Left colon (tissue), 2 donors: ENCODE measurements at regions not wholly inside any gene's neighbourhood (a gene's known extent, or its start where the extent isn't known, plus 50 kb on each side); places are given as distances from the start of the nearest gene placed in this dataset.
"Not testable (repeated sequence)": the region's sequence is repeated elsewhere in the genome, so short reads cannot be mapped to it uniquely, and the experiment has no call there.

ENCODE experiments used
- ATAC-seq: fragments of 200-7000 bp; cut with Tn5 transposase; one replicate; pipeline ENCODE4 v1.9.1; 2020; ENCODE audit warnings: mild to moderate bottlenecking, moderate library complexity
- DNase-seq, 2 donors: peaks; one replicate each; pipeline ENCODE4 v3.0.0-alpha.2; 2020
- intact Hi-C, 2 donors: fragments of 100-400 bp; cut with DNase I in 1 of 2; cut with micrococcal nuclease in 1 of 2; formaldehyde crosslinking; loops; one replicate each; pipeline versions ENCODE4 v1.11.2 to v1.14.0; 2022; cut with DNase I, micrococcal nuclease
- donor health status: DM: no; HTN: no; CAD: no.
- donor health status: DM: yes; HTN: yes; CAD: no.

GRCh38 chr9:136598390-136599073 is 52.7 kb upstream of the NOTCH1 start:
- intact Hi-C loops, ATAC-seq, DNase-seq: not testable (repeated sequence)

- no peak for ATAC-seq
- intact Hi-C loops, result no loop called here
- DNase-seq, result no peak
Measured at GRCh38 chr9:136597965-136598364, 52.1 kb upstream of the NOTCH1 start.

DNA sequence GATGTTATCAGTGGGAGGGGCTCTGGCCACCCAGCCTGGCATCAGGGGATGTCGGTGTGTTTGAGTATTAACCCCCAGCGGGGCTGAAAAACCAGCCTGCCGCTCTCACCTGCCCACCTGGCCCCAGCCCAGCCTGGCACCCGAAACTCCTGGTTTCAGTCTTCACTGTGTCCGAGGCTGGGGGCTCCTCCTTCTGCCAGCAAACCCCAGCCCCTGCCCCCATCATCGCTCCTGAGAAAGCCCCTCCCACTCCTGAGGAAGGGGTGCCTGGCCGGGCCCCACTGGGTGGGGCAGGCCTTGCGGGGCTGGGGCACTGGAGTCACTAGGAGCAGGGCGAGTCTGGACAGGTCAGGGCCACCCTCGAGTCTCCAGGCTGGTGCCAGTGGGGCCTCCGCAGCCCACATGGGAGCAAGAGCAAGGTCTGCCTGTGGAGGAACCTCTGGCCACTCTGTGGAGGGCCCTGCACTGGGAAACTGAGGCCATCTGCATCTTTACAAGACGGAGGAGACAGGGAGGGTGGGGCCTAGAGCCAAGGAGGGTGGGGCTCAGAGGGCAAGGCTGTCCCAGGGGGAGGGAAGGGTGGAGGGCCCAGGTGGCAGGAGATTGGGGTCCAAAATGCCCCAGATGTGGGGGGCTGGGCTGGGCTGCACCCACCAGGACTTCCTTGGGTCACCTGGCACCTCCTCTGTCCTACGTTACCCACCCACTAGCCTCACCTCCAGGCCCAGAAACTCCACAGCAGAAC is 51.5 kb upstream of the NOTCH1 start:
- DNase-seq, result no peak
- peak; percentile 46 for ATAC-seq
- intact Hi-C loops, result no loop called here

DNA sequence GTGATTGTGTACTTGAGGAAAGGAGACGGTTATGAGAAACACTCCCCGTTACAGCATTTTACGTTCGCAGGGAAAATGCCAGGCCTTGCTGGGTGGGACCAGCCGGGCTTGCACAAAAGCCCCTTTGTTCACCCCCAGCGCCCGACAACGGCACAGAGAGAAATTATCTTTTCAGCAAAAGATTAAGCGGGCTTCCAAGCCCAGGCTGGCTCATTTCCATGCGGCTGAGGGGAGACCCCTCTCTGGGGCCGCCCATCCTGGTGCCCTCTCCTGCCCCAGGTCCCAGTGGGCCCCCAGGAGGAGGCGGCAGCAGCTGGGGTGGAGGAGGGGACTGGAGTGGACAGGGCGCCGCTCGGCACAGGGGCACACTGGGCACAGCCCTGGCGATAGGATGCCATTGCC is 50.8 kb upstream of the NOTCH1 start:
- ATAC-seq, result peak; percentile 50
- DNase-seq, result no peak
- intact Hi-C loops, result no loop called here

DNA sequence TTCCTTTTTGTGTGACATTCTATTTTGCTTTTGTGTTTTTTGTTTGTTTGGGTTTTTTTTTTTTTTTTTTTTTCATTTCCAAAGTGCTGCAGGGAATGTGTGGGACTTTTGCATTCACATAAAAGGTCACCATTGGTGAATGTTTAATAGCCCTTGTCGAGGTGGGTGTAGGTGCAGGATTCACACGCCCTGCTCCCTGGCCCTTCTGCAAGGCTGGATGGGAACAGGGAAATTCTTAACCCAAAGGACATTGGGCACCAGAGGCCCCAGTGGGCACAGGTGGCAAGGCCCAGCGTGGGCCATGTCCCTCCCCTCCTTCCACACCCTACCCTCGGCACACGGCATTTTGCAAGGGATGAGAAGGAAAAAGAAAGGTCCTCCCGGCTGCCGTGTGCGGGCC is 50.4 kb upstream of the NOTCH1 start:
- DNase-seq (no peak), ATAC-seq (peak; percentile 54)
- intact Hi-C loops, result no loop called here

DNA sequence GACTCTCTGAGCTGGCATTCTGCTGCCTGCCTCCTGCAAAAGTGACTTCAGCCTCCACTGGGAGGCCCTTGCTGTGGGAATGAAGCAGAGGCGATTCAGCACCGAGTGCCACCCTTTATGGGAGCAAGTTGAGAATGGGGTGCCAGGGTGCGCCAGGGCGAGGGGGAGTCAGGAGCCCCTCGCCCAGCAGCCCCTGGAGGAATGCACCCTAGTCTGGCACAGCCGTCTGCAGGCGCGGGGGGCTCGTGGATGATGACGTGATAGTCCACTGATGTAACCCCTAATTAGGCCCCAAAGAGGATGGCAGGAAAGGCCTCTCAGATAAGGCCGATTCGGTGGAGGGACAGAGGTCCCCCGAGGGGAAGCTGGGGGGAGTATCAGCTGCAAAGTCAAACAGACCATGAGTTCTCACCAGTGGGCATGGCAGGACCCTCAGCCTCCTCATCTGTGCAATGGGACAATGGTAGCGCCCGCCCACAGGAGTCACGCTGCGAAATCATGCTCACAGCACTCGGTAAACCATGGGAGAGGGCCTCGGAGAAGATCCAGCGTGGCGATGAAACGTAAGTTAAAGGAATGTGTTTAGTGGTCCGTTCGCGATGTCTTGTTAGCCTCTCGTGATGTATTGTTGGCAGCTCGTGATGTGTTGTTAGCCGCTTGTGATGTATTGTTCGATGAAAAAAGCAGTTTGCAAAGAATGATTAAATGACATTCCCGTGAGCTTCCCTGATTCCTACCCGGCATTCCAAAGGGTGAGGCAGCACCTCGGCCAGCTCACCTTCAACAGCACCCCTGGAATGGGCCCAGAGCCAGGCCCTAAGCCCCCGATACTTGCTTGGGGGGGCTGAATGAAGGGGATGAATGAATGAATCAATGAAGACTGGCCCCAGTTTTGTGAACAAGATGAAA is 49.7 kb upstream of the NOTCH1 start:
- DNase-seq (no peak), ATAC-seq (no peak)
- intact Hi-C loops, result no loop called here
